Keratinocyte (primary cell): ENCODE measurements at regions not wholly inside any gene's neighbourhood (a gene's known extent, or its start where the extent isn't known, plus 50 kb on each side); places are given as distances from the start of the nearest gene placed in this dataset.

Experiments
- DNase-seq: peaks from one replicate; pipeline ENCODE4 v3.0.0-alpha.2; 2011; ENCODE audit warnings: low read depth, missing footprints, low spot score
- FAIRE-seq: peaks from 2 replicates; lab custom pipeline; 2011; peaks lifted over from hg19 to GRCh38; lab: Jason Lieb, UNC
- H2AFZ ChIP-seq: 2 replicates; pipeline ENCODE4 v1.6.0; 2012; ENCODE audit warnings: low read length, control low read depth, inconsistent platforms; ENCODE audit not compliant: control insufficient read depth
- H3K27ac ChIP-seq: 2 replicates; pipeline ENCODE4 v1.5.1; 2011; ENCODE audit warnings: low read length; ENCODE audit not compliant: control insufficient read depth, insufficient read depth
- H3K27me3 ChIP-seq: 3 replicates; pipeline ENCODE4 v1.6.0; 2011; ENCODE audit warnings: low read length; ENCODE audit not compliant: control insufficient read depth, insufficient read depth; ENCODE audit errors: extremely low read depth
- H3K36me3 ChIP-seq, 2 experiments: 2 replicates in 1 of 2; 3 replicates in 1 of 2; pipeline ENCODE4 v1.5.1; 2011; ENCODE audit warnings: low read length in 2 of 2, mild to moderate bottlenecking in 1 of 2; ENCODE audit not compliant: control insufficient read depth in 2 of 2, insufficient read depth in 2 of 2; ENCODE audit errors: extremely low read depth in 1 of 2
- H3K4me1 ChIP-seq: 3 replicates; pipeline ENCODE4 v1.5.1; 2011; ENCODE audit warnings: low read length; ENCODE audit not compliant: control insufficient read depth, insufficient read depth; ENCODE audit errors: extremely low read depth
- H3K4me2 ChIP-seq: 3 replicates; pipeline ENCODE4 v1.6.0; 2011; ENCODE audit warnings: low read depth, low read length; ENCODE audit not compliant: control insufficient read depth, insufficient read depth; ENCODE audit errors: extremely low read depth
- H3K4me3 ChIP-seq, 3 experiments: fragments of 200-600 bp in 1 of 3; sonication (generic) in 1 of 3; 2 replicates in 2 of 3; 3 replicates in 1 of 3; pipeline ENCODE4 v1.5.1; 2011 to 2016; ENCODE audit warnings: low read length in 3 of 3, mild to moderate bottlenecking in 3 of 3, control low read depth in 2 of 3, inconsistent platforms in 1 of 3, low read depth in 1 of 3, mixed read lengths in 1 of 3, mixed run types in 1 of 3, moderate library complexity in 1 of 3; ENCODE audit not compliant: control insufficient read depth in 2 of 3, insufficient read depth in 2 of 3; ENCODE audit errors: extremely low read depth in 1 of 3
- H3K79me2 ChIP-seq: 2 replicates; pipeline ENCODE4 v1.6.0; 2012; ENCODE audit warnings: low read length; ENCODE audit not compliant: control insufficient read depth, insufficient read depth
- H3K9ac ChIP-seq: 3 replicates; pipeline ENCODE4 v1.6.0; 2011; ENCODE audit warnings: low read length; ENCODE audit not compliant: control insufficient read depth, insufficient read depth; ENCODE audit errors: extremely low read depth
- H3K9me1 ChIP-seq: 3 replicates; pipeline ENCODE4 v1.6.0; 2011; ENCODE audit warnings: low read length; ENCODE audit not compliant: control insufficient read depth, insufficient read depth; ENCODE audit errors: extremely low read depth
- H3K9me3 ChIP-seq: 2 replicates; pipeline ENCODE4 v1.5.1; 2012; ENCODE audit warnings: low read depth, low read length; ENCODE audit not compliant: control insufficient read depth
- H4K20me1 ChIP-seq: 3 replicates; pipeline ENCODE4 v1.6.0; 2011; ENCODE audit warnings: low read length; ENCODE audit not compliant: control insufficient read depth, insufficient read depth; ENCODE audit errors: extremely low read depth
- CTCF ChIP-seq, 3 experiments: IDR thresholded peaks in 1 of 3; conservative IDR thresholded peaks in 1 of 3; optimal IDR thresholded peaks in 1 of 3; 2 replicates in 2 of 3; 3 replicates in 1 of 3; pipeline versions ENCODE3 to v1.5.1; 2011; ENCODE audit warnings: low read length in 3 of 3, mild to moderate bottlenecking in 3 of 3, moderate library complexity in 2 of 3, control low read depth in 1 of 3, inconsistent platforms in 1 of 3; ENCODE audit not compliant: insufficient read depth in 2 of 3; ENCODE audit errors: extremely low read depth in 1 of 3
- EZH2 ChIP-seq: IDR thresholded peaks from one replicate; pipeline ENCODE4 v1.6.1; 2012; ENCODE audit warnings: inconsistent platforms, mild to moderate bottlenecking, low read length, moderate library complexity
- dilution Hi-C: fragments of 300-500 bp; cut with MboI; formaldehyde crosslinking; loops from one replicate; pipeline ENCODE4 v1.7.0; 2020; ENCODE audit warnings: low sequenced_read_pairs; ENCODE audit not compliant: extremely low pct_ligation_motif_present

DNA sequence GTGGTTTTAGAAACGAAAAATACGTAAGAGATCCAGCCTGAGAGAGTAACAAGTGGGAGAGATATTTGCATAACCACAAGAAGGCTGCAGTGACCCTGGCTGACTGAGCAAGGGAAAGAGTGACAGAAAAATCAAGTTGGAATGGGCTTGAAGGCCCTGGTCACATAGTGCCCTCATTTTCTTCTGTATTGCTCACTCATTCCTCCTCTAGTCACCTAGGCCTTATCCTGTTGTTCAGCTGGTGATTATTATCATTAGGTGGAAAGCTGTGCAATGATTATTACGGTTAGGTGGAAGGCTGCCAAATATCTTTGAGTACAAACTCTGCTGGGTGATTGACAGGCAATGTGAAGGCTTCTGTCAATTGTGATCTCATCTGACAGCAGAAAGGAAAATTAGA, 2384.1 kb downstream of the PCDH7 start:
- Histone ChIP-seq H2AFZ (no peak overlapping the region), H3K79me2 (no peaks in the 10 kb centered on the region), H3K27me3 (no peaks in the 10 kb centered on the region), H4K20me1 (no peaks in the 10 kb centered on the region), H3K9me3 (no peaks in the 10 kb centered on the region), H3K4me2 (no peak overlapping the region), H3K4me1 (no peaks in the 10 kb centered on the region), H3K36me3 (no peaks in the 10 kb centered on the region), H3K9me1 (no peaks in the 10 kb centered on the region), H3K27ac (no peak overlapping the region), H3K4me3 (no peak overlapping the region), H3K9ac (no peak overlapping the region)
- dilution Hi-C loops = no loop called here
- FAIRE-seq (no peak), DNase-seq (no peak)
- TF ChIP-seq CTCF (optimal IDR thresholded peaks at IDR 0.05 in 1 of 3, IDR thresholded peaks at IDR 0.05 in 1 of 3, conservative IDR thresholded peaks at IDR 0.05 in 1 of 3; ENCODE audit: extremely low read depth in 1 of 3, insufficient read depth in 2 of 3, low read length in 3 of 3) (no peak), EZH2 (no peak)

GRCh38 chr4:33107814-33108213, 2387.6 kb downstream of the PCDH7 start:
- FAIRE-seq = no peak
- Histone ChIP-seq H3K27me3 (no peaks in the 10 kb centered on the region), H3K9ac (no peak overlapping the region), H3K4me1 (no peaks in the 10 kb centered on the region), H4K20me1 (no peaks in the 10 kb centered on the region), H3K9me1 (no peaks in the 10 kb centered on the region), H3K36me3 (no peaks in the 10 kb centered on the region), H3K27ac (no peak overlapping the region), H3K79me2 (no peaks in the 10 kb centered on the region), H3K9me3 (no peaks in the 10 kb centered on the region), H3K4me3 (no peak overlapping the region), H2AFZ (no peak overlapping the region), H3K4me2 (no peak overlapping the region)
- dilution Hi-C loops = no loop called here
- DNase-seq = no peak
- TF ChIP-seq EZH2 (no peak), CTCF (optimal IDR thresholded peaks at IDR 0.05 in 1 of 3, IDR thresholded peaks at IDR 0.05 in 1 of 3, conservative IDR thresholded peaks at IDR 0.05 in 1 of 3; ENCODE audit: extremely low read depth in 1 of 3, insufficient read depth in 2 of 3, low read length in 3 of 3) (no peak)
